Stimulated activated memory B cell treated with anti-CD40 and anti-IgM and Interleukin-4, amounts not matched to agents 10 μg/mL and 1 μg/mL and 100 μg/mL, for 72 hours (primary cell): ENCODE measurements at regions not wholly inside any gene's neighbourhood (a gene's known extent, or its start where the extent isn't known, plus 50 kb on each side); places are given as distances from the start of the nearest gene placed in this dataset.

Experiments
- ATAC-seq: fragments of 150-1000 bp; cut with Tn5 transposase; 2 replicates; pipeline ENCODE4 v1.10.0; 2021
- H3K27ac Mint-ChIP-seq: one replicate; pipeline ENCODE4 v1.8.0; 2022; ENCODE audit warnings: mild to moderate bottlenecking, mixed read lengths
- H3K27me3 Mint-ChIP-seq: one replicate; pipeline ENCODE4 v1.8.0; 2022; ENCODE audit warnings: mixed read lengths
- H3K36me3 Mint-ChIP-seq: one replicate; pipeline ENCODE4 v1.8.0; 2022; ENCODE audit warnings: mixed read lengths
- H3K4me1 Mint-ChIP-seq: one replicate; pipeline ENCODE4 v1.8.0; 2022; ENCODE audit warnings: mixed read lengths
- H3K4me3 Mint-ChIP-seq: one replicate; pipeline ENCODE4 v1.8.0; 2022; ENCODE audit warnings: mild to moderate bottlenecking, moderate library complexity, mixed read lengths
- H3K9me3 Mint-ChIP-seq: one replicate; pipeline ENCODE4 v1.8.0; 2022; ENCODE audit warnings: mixed read lengths

DNA sequence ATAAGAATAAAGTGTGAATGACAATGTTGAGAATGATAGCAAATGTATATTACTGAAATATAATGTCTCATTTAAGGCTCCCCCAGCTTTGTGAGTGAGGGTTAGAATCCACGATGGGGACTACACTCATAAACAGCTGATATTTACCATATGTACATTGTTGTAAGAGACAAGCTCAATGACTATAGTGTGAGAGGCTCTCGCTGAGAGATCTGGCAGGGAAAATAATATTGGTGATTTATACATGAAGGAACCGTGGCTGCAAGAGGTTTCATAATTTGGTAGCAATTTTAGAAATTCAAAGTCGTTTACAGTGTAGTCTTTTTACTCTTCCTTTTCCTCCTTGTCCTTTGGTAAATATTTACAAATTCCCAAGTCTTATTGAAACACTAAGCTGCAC lies 342.2 kb upstream of the AKR1E2 start:
- no peak overlapping the region for H3K27ac Mint-ChIP-seq
- no peaks in the 10 kb centered on the region for H3K36me3 Mint-ChIP-seq
- no peak overlapping the region for H3K4me3 Mint-ChIP-seq
- no peak for ATAC-seq
- peaks cover 4% of the 10 kb centered on the region for H3K9me3 Mint-ChIP-seq
- peaks cover 9% of the 10 kb centered on the region for H3K27me3 Mint-ChIP-seq
- no peaks in the 10 kb centered on the region for H3K4me1 Mint-ChIP-seq

DNA sequence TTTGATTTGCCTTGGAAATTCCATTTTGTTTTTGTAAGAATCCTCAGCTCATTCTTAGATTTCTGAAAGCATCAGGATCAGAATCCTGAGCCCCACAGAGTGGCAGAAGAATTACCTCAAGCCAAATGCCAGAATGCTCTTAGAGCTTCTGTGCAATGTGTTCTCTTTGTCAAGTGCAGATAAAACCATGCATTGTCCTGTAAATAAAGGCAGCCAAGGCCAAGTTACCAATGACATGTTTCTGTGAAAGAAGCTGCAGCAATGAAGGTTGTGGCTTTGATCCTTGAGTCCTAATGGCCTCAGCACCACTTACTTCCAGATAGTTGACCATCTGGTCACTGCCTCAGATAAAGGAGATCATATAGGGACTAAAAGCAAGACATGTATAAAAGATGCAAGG lies 343.3 kb upstream of the AKR1E2 start:
- Mint-ChIP-seq H3K4me1 (no peaks in the 10 kb centered on the region), H3K9me3 (peaks cover 7% of the 10 kb centered on the region), H3K27ac (no peak overlapping the region), H3K36me3 (no peaks in the 10 kb centered on the region), H3K4me3 (no peak overlapping the region), H3K27me3 (peaks cover 4% of the 10 kb centered on the region)
- ATAC-seq: no peak

DNA sequence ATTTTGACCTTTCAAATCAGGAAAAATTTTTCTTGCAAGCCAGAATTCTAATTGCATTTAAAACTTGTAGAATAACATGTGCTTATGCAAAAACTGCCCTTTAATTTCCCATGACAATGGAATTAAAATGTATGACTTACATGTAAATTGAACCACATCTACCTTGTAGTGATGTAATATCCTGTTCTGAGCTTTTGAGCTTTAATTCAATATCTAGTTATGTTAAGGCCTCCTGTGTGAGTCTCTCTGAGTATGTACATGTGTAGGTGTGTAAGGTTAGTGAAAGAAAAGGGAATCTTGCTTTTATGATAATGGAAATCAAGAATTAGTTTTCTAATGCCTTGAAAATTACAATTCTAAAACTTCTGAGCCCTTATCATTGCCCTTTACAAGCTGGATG lies 344.8 kb upstream of the AKR1E2 start:
- H3K36me3 Mint-ChIP-seq: no peaks in the 10 kb centered on the region
- no peaks in the 10 kb centered on the region for H3K4me1 Mint-ChIP-seq
- no peak for ATAC-seq
- H3K27me3 Mint-ChIP-seq: no peaks in the 10 kb centered on the region
- no peak overlapping the region for H3K27ac Mint-ChIP-seq
- H3K9me3 Mint-ChIP-seq: peaks cover 7% of the 10 kb centered on the region
- no peak overlapping the region for H3K4me3 Mint-ChIP-seq

DNA sequence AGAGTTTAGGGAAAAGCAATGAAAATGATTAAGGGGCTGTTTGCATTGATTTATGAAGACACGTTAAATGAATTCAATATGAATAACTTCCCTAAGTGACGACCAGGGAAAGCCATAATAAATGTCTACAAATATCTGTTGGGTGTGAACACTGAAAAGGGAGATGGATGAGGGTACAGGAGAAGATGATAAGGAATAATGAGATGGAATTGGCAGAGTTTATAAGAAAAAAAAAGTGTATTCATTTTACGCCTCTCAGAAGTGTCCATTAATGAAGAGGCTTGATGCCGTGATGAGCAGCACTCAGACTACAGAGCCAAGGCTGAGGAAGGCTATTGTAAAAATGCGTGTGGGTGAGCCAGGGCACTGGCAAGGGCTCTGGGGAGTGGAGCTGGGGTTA lies 346.7 kb upstream of the AKR1E2 start:
- no peak overlapping the region for H3K4me3 Mint-ChIP-seq
- no peaks in the 10 kb centered on the region for H3K4me1 Mint-ChIP-seq
- H3K9me3 Mint-ChIP-seq: peaks cover 7% of the 10 kb centered on the region
- no peaks in the 10 kb centered on the region for H3K36me3 Mint-ChIP-seq
- H3K27ac Mint-ChIP-seq: no peak overlapping the region
- no peaks in the 10 kb centered on the region for H3K27me3 Mint-ChIP-seq
- ATAC-seq: no peak

DNA sequence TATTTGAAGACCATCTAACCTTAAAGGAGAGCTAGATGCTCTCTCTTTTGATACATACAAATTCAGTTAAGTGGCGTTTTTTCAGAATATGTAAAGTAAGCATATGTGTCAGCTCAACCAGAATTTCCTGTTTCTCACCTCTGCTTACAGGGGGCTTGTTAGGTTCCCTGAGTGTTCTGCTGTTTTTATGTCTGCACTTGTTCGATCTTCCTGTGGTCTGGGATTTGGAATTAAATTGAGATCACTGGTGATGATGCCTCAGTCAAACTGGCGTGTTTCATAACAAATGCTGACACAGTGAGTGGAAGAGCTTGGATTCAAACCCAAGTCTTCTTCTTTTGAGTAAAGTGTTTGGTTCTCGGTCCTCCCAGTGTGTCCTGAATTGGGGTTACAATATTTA lies 348.3 kb upstream of the AKR1E2 start:
- no peak overlapping the region for H3K4me3 Mint-ChIP-seq

DNA sequence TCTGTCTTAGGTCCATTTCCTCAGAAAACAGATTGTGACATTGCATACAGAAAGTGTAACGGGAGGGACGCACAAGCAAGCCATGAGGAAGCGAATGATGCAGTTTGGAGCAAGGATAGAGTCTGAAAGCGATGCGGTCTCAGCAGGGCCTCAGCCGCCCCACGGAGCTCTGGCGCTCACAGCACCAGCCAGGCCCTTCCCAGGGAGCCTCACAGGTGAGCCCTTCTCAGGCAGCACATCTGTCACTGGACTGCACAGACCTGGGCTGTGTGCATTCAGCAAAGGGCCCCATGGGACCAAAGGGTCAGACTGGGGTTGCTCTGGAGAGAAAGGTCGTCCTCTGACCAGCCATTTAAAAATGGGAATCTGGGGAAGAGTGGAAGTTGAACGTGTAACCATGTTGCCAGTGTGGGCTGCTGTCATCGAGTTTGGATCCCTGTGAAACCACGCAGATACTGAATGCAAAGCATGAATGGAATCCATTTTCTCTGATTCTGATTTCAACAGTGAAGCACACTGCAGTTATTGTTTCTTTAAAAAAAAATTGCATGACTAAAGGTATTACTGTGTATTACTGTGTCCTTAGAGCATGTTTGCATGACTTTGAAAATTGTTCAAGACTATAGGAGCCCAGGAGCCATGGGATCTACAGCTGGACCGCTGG lies 350.0 kb upstream of the AKR1E2 start:
- peaks cover 12% of the 10 kb centered on the region for H3K27me3 Mint-ChIP-seq
- no peaks in the 10 kb centered on the region for H3K36me3 Mint-ChIP-seq
- H3K9me3 Mint-ChIP-seq: peaks cover 7% of the 10 kb centered on the region
- no peak for ATAC-seq
- H3K4me3 Mint-ChIP-seq: no peak overlapping the region
- no peak overlapping the region for H3K27ac Mint-ChIP-seq
- no peaks in the 10 kb centered on the region for H3K4me1 Mint-ChIP-seq

More for the DNA sequence above, 348.3 kb upstream of the AKR1E2 start:
- no peaks in the 10 kb centered on the region for H3K36me3 Mint-ChIP-seq
- no peak overlapping the region for H3K27ac Mint-ChIP-seq
- H3K9me3 Mint-ChIP-seq: peaks cover 7% of the 10 kb centered on the region
- no peak for ATAC-seq
- no peaks in the 10 kb centered on the region for H3K4me1 Mint-ChIP-seq
- peaks cover 12% of the 10 kb centered on the region for H3K27me3 Mint-ChIP-seq

GRCh38 chr10:4474829-4475228 lies 351.2 kb upstream of the AKR1E2 start:
- Mint-ChIP-seq H3K27me3 (peaks cover 13% of the 10 kb centered on the region), H3K27ac (no peak overlapping the region), H3K4me3 (no peak overlapping the region)

DNA sequence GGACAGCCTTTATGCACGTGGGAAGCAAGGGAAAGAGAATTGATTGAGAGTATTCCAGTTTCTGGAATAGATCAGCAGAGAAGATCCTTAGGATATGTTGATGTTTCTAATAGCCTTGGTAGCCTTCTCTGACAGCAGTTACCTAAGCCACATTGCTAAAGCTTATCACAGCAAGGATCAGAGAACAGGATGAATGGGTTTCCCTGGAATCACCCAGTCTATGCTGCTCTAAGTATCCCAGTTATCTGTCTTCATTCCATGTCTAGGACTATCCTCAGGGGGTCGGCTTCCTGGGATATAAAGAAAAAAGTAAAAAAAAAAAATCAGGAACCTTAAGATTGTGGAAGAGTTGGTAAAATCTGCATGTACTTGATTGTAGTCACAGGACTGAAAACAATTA lies 352.0 kb upstream of the AKR1E2 start:
- H3K27ac Mint-ChIP-seq: no peak overlapping the region
- no peak overlapping the region for H3K4me3 Mint-ChIP-seq
- peaks cover 21% of the 10 kb centered on the region for H3K27me3 Mint-ChIP-seq
- peaks cover 3% of the 10 kb centered on the region for H3K9me3 Mint-ChIP-seq
- no peaks in the 10 kb centered on the region for H3K4me1 Mint-ChIP-seq
- ATAC-seq: no peak
- no peaks in the 10 kb centered on the region for H3K36me3 Mint-ChIP-seq

More at GRCh38 chr10:4474829-4475228, 351.2 kb upstream of the AKR1E2 start:
- Mint-ChIP-seq H3K36me3 (no peaks in the 10 kb centered on the region), H3K9me3 (peaks cover 7% of the 10 kb centered on the region), H3K4me1 (no peaks in the 10 kb centered on the region)
- ATAC-seq: no peak

DNA sequence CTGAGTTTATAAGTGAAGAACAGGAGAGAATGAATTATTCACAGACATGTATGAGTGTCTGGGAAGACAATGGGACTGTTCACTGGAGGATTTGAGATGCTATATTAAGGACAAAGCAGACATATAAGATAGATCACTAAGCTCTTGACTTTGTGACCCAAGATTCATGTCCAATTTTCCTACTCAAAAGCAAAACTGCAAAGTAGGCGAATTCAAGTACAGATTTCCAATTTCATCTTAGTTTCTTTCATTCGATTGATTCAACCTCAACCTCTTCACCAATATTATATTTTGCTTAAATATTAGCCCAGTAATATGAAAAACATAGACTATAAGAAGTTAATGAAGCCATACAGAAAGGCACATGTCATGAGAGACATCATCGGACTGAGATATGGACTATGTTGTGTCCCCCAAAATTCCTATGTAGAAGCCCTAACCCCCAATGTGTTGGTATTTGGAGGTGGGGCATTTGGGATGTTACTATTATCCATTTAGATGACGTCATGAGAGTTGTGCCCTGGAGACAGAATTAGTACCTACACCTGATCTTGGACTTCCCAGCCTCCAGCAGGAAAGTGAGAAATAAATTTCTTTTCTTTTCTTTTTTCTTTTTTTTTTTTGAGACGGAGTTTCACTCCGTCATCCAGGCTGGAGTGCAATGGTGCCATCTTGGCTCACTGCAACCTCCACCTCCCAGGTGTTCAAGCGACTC lies 353.7 kb upstream of the AKR1E2 start:
- Mint-ChIP-seq H3K27me3 (peaks cover 25% of the 10 kb centered on the region), H3K4me3 (no peak overlapping the region), H3K36me3 (no peaks in the 10 kb centered on the region), H3K4me1 (no peaks in the 10 kb centered on the region), H3K9me3 (peaks cover 1% of the 10 kb centered on the region), H3K27ac (no peak overlapping the region)
- ATAC-seq: no peak

- no peaks in the 10 kb centered on the region for H3K36me3 Mint-ChIP-seq
- H3K27ac Mint-ChIP-seq: no peak overlapping the region
- ATAC-seq: no peak
- H3K4me3 Mint-ChIP-seq: no peak overlapping the region
- H3K4me1 Mint-ChIP-seq: no peaks in the 10 kb centered on the region
- H3K27me3 Mint-ChIP-seq: peaks cover 31% of the 10 kb centered on the region
- H3K9me3 Mint-ChIP-seq: peaks cover 3% of the 10 kb centered on the region
Measured at GRCh38 chr10:4470231-4470835, 355.7 kb upstream of the AKR1E2 start.

DNA sequence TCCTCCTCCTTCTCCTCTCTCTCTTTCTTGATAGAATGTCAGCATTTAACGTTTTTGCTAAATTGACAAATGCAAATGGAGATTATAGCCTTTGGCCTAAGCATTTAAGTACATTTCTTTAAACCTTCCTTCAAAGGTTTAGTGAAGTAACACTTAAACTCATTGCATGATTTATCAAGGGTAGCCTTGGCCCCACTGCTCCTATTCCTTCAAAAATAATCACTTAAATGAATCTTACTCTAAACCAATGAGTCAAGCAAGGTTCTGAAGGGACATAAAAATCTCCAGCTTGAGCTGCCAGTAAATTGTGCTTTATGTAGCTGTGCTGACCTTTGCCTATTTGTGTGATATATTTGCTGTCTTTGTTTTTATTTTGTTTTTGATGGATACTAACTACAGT lies 358.5 kb upstream of the AKR1E2 start:
- Mint-ChIP-seq H3K4me3 (no peak overlapping the region), H3K27me3 (peaks cover 19% of the 10 kb centered on the region), H3K4me1 (no peaks in the 10 kb centered on the region), H3K9me3 (peaks cover 3% of the 10 kb centered on the region), H3K27ac (no peak overlapping the region), H3K36me3 (no peaks in the 10 kb centered on the region)
- no peak for ATAC-seq

- no peaks in the 10 kb centered on the region for H3K9me3 Mint-ChIP-seq
Measured at GRCh38 chr10:4460267-4460666, 365.7 kb upstream of the AKR1E2 start.

DNA sequence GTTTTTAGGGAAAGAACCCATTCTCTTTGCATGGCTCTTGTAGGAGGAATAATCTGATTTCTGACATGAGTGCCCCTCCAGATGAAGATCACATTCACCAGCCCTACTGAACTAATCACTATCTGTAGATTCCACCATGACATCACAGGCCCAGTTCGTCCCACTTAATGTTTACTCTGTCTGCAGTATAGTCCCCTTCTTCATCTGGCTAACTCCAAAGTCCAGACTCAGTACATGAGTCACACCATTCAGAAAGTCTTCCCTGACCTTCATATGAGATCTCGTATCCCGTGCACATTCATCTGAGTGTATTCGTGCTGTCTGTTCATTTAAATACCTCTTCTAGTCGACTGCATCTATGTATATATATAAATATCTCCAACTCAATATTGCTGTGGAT lies 366.5 kb upstream of the AKR1E2 start:
- Mint-ChIP-seq H3K27me3 (peaks cover 14% of the 10 kb centered on the region), H3K4me1 (no peaks in the 10 kb centered on the region), H3K4me3 (no peak overlapping the region), H3K27ac (no peak overlapping the region), H3K36me3 (no peaks in the 10 kb centered on the region), H3K9me3 (no peaks in the 10 kb centered on the region)
- ATAC-seq: no peak

More at GRCh38 chr10:4460267-4460666, 365.7 kb upstream of the AKR1E2 start:
- Mint-ChIP-seq H3K4me3 (no peak overlapping the region), H3K36me3 (no peaks in the 10 kb centered on the region), H3K4me1 (no peaks in the 10 kb centered on the region), H3K27me3 (peaks cover 14% of the 10 kb centered on the region), H3K27ac (no peak overlapping the region)
- no peak for ATAC-seq

GRCh38 chr10:4457597-4457996 lies 368.4 kb upstream of the AKR1E2 start:
- Mint-ChIP-seq H3K4me1 (peaks cover 4% of the 10 kb centered on the region), H3K4me3 (no peak overlapping the region), H3K27me3 (peaks cover 14% of the 10 kb centered on the region), H3K9me3 (no peaks in the 10 kb centered on the region), H3K36me3 (no peaks in the 10 kb centered on the region), H3K27ac (no peak overlapping the region)
- no peak for ATAC-seq

GRCh38 chr10:4456776-4457175 lies 369.2 kb upstream of the AKR1E2 start:
- no peaks in the 10 kb centered on the region for H3K9me3 Mint-ChIP-seq
- no peak overlapping the region for H3K27ac Mint-ChIP-seq
- peaks cover 14% of the 10 kb centered on the region for H3K27me3 Mint-ChIP-seq
- peaks cover 4% of the 10 kb centered on the region for H3K4me1 Mint-ChIP-seq
- no peak overlapping the region for H3K4me3 Mint-ChIP-seq
- ATAC-seq: no peak
- no peaks in the 10 kb centered on the region for H3K36me3 Mint-ChIP-seq

DNA sequence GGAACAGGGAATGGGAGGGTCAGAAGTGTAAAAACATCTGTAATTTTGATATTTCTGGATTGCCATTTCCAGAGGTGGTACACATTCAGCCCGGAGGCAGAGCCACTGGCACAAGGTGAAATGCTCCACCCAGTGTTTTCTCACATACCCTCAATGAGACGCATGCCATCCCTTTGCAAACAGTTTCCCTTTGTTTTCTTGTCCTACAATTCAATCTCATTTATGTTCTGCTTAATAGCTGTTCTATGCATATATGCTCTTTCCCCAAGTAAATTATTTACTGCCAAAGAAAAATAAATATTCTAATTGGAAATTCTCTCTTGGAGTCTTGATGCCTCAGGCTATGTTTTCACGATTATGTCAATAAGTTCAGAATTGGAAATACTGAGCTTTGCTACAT lies 369.7 kb upstream of the AKR1E2 start:
- no peak for ATAC-seq
- Mint-ChIP-seq H3K9me3 (no peaks in the 10 kb centered on the region), H3K4me3 (no peak overlapping the region), H3K27ac (no peak overlapping the region), H3K4me1 (peaks cover 6% of the 10 kb centered on the region), H3K36me3 (no peaks in the 10 kb centered on the region), H3K27me3 (peaks cover 14% of the 10 kb centered on the region)
